Spinal cord (tissue), 9 donors: ENCODE measurements at regions not wholly inside any gene's neighbourhood (a gene's known extent, or its start where the extent isn't known, plus 50 kb on each side); places are given as distances from the start of the nearest gene placed in this dataset.
"Not testable (repeated sequence)": the region's sequence is repeated elsewhere in the genome, so short reads cannot be mapped to it uniquely, and the experiment has no call there.

Experiments
- DNase-seq, 6 donors: peaks; one replicate each; pipeline versions ENCODE4 v3.0.0 to v3.0.0-alpha.2; 2013 to 2015; ENCODE audit warnings: low spot score in 6 of 6, low read depth in 4 of 6
- H3K27ac ChIP-seq: one replicate; pipeline ENCODE4 v1.5.1; 2013; ENCODE audit warnings: low read depth, low read length, control low read depth
- H3K27me3 ChIP-seq: one replicate; pipeline ENCODE4 v1.6.1; 2013; ENCODE audit warnings: low read length; ENCODE audit not compliant: control insufficient read depth, insufficient read depth
- H3K36me3 ChIP-seq: one replicate; pipeline ENCODE4 v1.6.1; 2013; ENCODE audit warnings: low read length; ENCODE audit not compliant: control insufficient read depth, insufficient read depth
- H3K4me1 ChIP-seq: one replicate; pipeline ENCODE4 v1.6.1; 2013; ENCODE audit warnings: low read length; ENCODE audit not compliant: control insufficient read depth, insufficient read depth
- H3K4me3 ChIP-seq: one replicate; pipeline ENCODE4 v1.5.1; 2013; ENCODE audit warnings: low read depth, low read length, control low read depth
- H3K9me3 ChIP-seq: one replicate; pipeline ENCODE4 v1.6.1; 2013; ENCODE audit warnings: low read length; ENCODE audit not compliant: control insufficient read depth, insufficient read depth
- WGBS: methylation state at CpG from one replicate; pipeline ENCODE4 v1.1.5; 2013; ENCODE audit warnings: missing lambda C conversion rate; ENCODE audit not compliant: insufficient coverage; 5-methylcytosine and 5-hydroxymethylcytosine counted together
- donor health status: healthy.

GRCh38 chr5:112049738-112050137 is 292.7 kb upstream of the NREP start:
- DNase-seq: no peak
- WGBS: 81% methylated on average over 3 of the region's 3 CpGs
- H3K4me3 ChIP-seq: no peak overlapping the region
- H3K27ac ChIP-seq: no peak overlapping the region
- no peaks in the 10 kb centered on the region for H3K4me1 ChIP-seq
- H3K9me3 ChIP-seq: peaks cover 5% of the 10 kb centered on the region
- H3K27me3 ChIP-seq: no peaks in the 10 kb centered on the region
- no peaks in the 10 kb centered on the region for H3K36me3 ChIP-seq

GRCh38 chr5:112036206-112036605 is 279.2 kb upstream of the NREP start:
- Histone ChIP-seq H3K4me3 (no peak overlapping the region), H3K27me3 (no peaks in the 10 kb centered on the region), H3K9me3 (no peaks in the 10 kb centered on the region), H3K4me1 (no peaks in the 10 kb centered on the region), H3K36me3 (no peaks in the 10 kb centered on the region), H3K27ac (no peak overlapping the region)
- WGBS: 100% methylated on average over 2 of the region's 5 CpGs
- DNase-seq: no peak

GRCh38 chr5:112034421-112034979 is 277.5 kb upstream of the NREP start:
- Histone ChIP-seq H3K4me1 (no peaks in the 10 kb centered on the region), H3K9me3 (peaks cover 3% of the 10 kb centered on the region), H3K27me3 (no peaks in the 10 kb centered on the region), H3K27ac (no peak overlapping the region), H3K4me3 (no peak overlapping the region), H3K36me3 (no peaks in the 10 kb centered on the region)
- DNase-seq: no peak

GRCh38 chr5:112026879-112027278 is 269.9 kb upstream of the NREP start:
- not testable (repeated sequence) for H3K27me3 ChIP-seq, H3K9me3 ChIP-seq, H3K36me3 ChIP-seq, H3K4me3 ChIP-seq, H3K4me1 ChIP-seq, H3K27ac ChIP-seq, DNase-seq
- WGBS: no CpG with 5 or more reads among the region's 3 CpGs

- H3K4me3 ChIP-seq: no peak overlapping the region
- H3K4me1 ChIP-seq: no peaks in the 10 kb centered on the region
- H3K27me3 ChIP-seq: no peaks in the 10 kb centered on the region
- H3K27ac ChIP-seq: no peak overlapping the region
- no peaks in the 10 kb centered on the region for H3K36me3 ChIP-seq
- no CpG with 5 or more reads among the region's 1 CpG for WGBS
- peaks cover 3% of the 10 kb centered on the region for H3K9me3 ChIP-seq
- peak in 1 of 6 donors; percentile 21 for DNase-seq
Measured at GRCh38 chr5:112025757-112026156, 268.8 kb upstream of the NREP start.

- no peak for DNase-seq
Measured at GRCh38 chr5:112024769-112025168, 267.8 kb upstream of the NREP start.

GRCh38 chr5:112024221-112024620 is 267.2 kb upstream of the NREP start:
- DNase-seq: no peak
- Histone ChIP-seq H3K36me3 (no peaks in the 10 kb centered on the region), H3K9me3 (no peaks in the 10 kb centered on the region), H3K27me3 (no peaks in the 10 kb centered on the region), H3K4me1 (no peaks in the 10 kb centered on the region), H3K4me3 (no peak overlapping the region), H3K27ac (no peak overlapping the region)
- WGBS: 90% methylated on average over 2 of the region's 3 CpGs

More at GRCh38 chr5:112024769-112025168, 267.8 kb upstream of the NREP start:
- no peaks in the 10 kb centered on the region for H3K27me3 ChIP-seq
- H3K4me1 ChIP-seq: no peaks in the 10 kb centered on the region
- no peak overlapping the region for H3K4me3 ChIP-seq
- WGBS: no CpG with 5 or more reads among the region's 2 CpGs
- no peak overlapping the region for H3K27ac ChIP-seq
- H3K9me3 ChIP-seq: no peaks in the 10 kb centered on the region
- H3K36me3 ChIP-seq: no peaks in the 10 kb centered on the region

- no peaks in the 10 kb centered on the region for H3K36me3 ChIP-seq
- no peak overlapping the region for H3K4me3 ChIP-seq
- DNase-seq: no peak
- H3K27ac ChIP-seq: no peak overlapping the region
- H3K4me1 ChIP-seq: no peaks in the 10 kb centered on the region
- no peaks in the 10 kb centered on the region for H3K27me3 ChIP-seq
- 95% methylated on average over 2 of the region's 3 CpGs for WGBS
- no peaks in the 10 kb centered on the region for H3K9me3 ChIP-seq
Measured at GRCh38 chr5:112023766-112024165, 266.8 kb upstream of the NREP start.

- no CpG with 5 or more reads among the region's 2 CpGs for WGBS
- H3K27ac ChIP-seq: no peak overlapping the region
- H3K4me1 ChIP-seq: no peaks in the 10 kb centered on the region
- H3K36me3 ChIP-seq: no peaks in the 10 kb centered on the region
- no peak for DNase-seq
- no peaks in the 10 kb centered on the region for H3K9me3 ChIP-seq
- H3K4me3 ChIP-seq: no peak overlapping the region
- no peaks in the 10 kb centered on the region for H3K27me3 ChIP-seq
Measured at GRCh38 chr5:112018846-112019245, 261.9 kb upstream of the NREP start.

- no peaks in the 10 kb centered on the region for H3K9me3 ChIP-seq
- 95% methylated on average over 4 of the region's 5 CpGs for WGBS
- no peaks in the 10 kb centered on the region for H3K36me3 ChIP-seq
- no peaks in the 10 kb centered on the region for H3K4me1 ChIP-seq
- DNase-seq: no peak
- no peaks in the 10 kb centered on the region for H3K27me3 ChIP-seq
- no peak overlapping the region for H3K4me3 ChIP-seq
- H3K27ac ChIP-seq: no peak overlapping the region
Measured at GRCh38 chr5:112016980-112017379, 260.0 kb upstream of the NREP start.
